A549 (cell line): ENCODE measurements at regions not wholly inside any gene's neighbourhood (a gene's known extent, or its start where the extent isn't known, plus 50 kb on each side); places are given as distances from the start of the nearest gene placed in this dataset.

ENCODE experiments used
- CHD4 ChIP-seq: fragments of 200-600 bp; sonication (generic); IDR thresholded peaks from 2 replicates; pipeline ENCODE4 v1.6.1; 2016; ENCODE audit warnings: antibody characterized with exemption, mild to moderate bottlenecking, borderline replicate concordance
- EP300 ChIP-seq, 2 experiments: fragments of >200 bp; sonication (Bioruptor Twin); formaldehyde crosslinking; IDR thresholded peaks; 2 replicates in 1 of 2; 3 replicates in 1 of 2; pipeline ENCODE4 v1.6.1; 2016 to 2017
- ESRRA ChIP-seq: fragments of 150-350 bp; IDR thresholded peaks from 2 replicates; pipeline ENCODE4 v1.6.1; 2014; ENCODE audit warnings: mild to moderate bottlenecking, low read length, borderline replicate concordance
- HDAC2 ChIP-seq: fragments of 200-600 bp; sonication (generic); IDR thresholded peaks from 2 replicates; pipeline ENCODE4 v1.6.1; 2016
- JUN ChIP-seq, 2 experiments: fragments of >200 bp; sonication (Bioruptor Twin); formaldehyde crosslinking; IDR thresholded peaks; 2 replicates in 1 of 2; 3 replicates in 1 of 2; pipeline ENCODE4 v1.6.1; 2016 to 2017
- NR3C1 ChIP-seq: fragments of >200 bp; sonication (Bioruptor Twin); formaldehyde crosslinking; IDR thresholded peaks from 3 replicates; pipeline ENCODE4 v1.6.1; 2017
- POLR2A ChIP-seq: IDR thresholded peaks from 2 replicates; pipeline ENCODE4 v1.6.1; 2012; ENCODE audit warnings: mild to moderate bottlenecking, low read length
- RAD21 ChIP-seq, 2 experiments: fragments of >200 bp in 1 of 2; sonication (Bioruptor Twin) in 1 of 2; formaldehyde crosslinking in 1 of 2; IDR thresholded peaks in 1 of 2; conservative IDR thresholded peaks in 1 of 2; 2 replicates in 1 of 2; 3 replicates in 1 of 2; pipeline ENCODE4 v1.6.1; 2012 to 2018; ENCODE audit warnings: inconsistent platforms in 1 of 2
- RCOR1 ChIP-seq: fragments of 150-350 bp; IDR thresholded peaks from 2 replicates; pipeline ENCODE4 v1.6.1; 2014; ENCODE audit warnings: antibody characterized with exemption, low read length, low read depth
- RNF2 ChIP-seq: fragments of 200-600 bp; sonication (generic); IDR thresholded peaks from 2 replicates; pipeline ENCODE4 v1.6.1; 2016; ENCODE audit warnings: low read depth, mild to moderate bottlenecking, antibody characterized with exemption, moderate library complexity, borderline replicate concordance
- ZC3H11A ChIP-seq: fragments of 450-650 bp; IDR thresholded peaks from 2 replicates; pipeline ENCODE4 v1.6.1; 2014; ENCODE audit warnings: antibody characterized with exemption, mild to moderate bottlenecking
- TF ChIP-seq, protein P1 (sequence below): fragments of 250-450 bp; sonication (Bioruptor Pico); IDR thresholded peaks from 2 replicates; pipeline ENCODE4 v1.5.0; 2020; ENCODE audit warnings: low read depth, mild to moderate bottlenecking, moderate library complexity
- TF ChIP-seq, protein P2 (sequence below): fragments of 450-650 bp; IDR thresholded peaks from 2 replicates; pipeline ENCODE4 v1.6.1; 2014; ENCODE audit warnings: antibody characterized with exemption

DNA sequence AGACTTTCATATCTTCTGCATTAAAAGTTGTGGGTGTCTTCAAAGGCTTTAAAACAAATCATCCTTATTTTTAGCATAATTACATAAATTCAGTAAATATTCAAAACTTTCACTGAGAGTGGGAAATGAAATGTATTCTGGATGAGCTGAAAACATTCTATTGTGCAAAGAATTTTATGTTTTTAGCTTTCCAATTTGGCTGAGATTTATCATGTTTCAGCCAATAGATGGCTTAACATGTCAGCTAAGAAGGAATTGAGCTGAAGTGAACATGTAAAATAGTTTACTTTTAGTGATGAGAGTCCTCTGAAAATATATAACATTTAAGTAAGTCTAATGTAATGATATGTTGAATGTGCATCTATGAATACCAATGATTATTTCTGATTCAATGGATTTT is 213.5 kb upstream of the GIMD1 start:
- TF ChIP-seq JUN (IDR thresholded peaks at IDR 0.05) (no peak), EP300 (IDR thresholded peaks at IDR 0.05) (no peak), POLR2A (no peak), RAD21 (conservative IDR thresholded peaks at IDR 0.05 in 1 of 2, IDR thresholded peaks at IDR 0.05 in 1 of 2) (no peak), ESRRA (no peak), HDAC2 (no peak), CHD4 (no peak), ZC3H11A (no peak), RNF2 (no peak), RCOR1 (no peak), NR3C1 (no peak)
- TF ChIP-seq, protein P1, sequence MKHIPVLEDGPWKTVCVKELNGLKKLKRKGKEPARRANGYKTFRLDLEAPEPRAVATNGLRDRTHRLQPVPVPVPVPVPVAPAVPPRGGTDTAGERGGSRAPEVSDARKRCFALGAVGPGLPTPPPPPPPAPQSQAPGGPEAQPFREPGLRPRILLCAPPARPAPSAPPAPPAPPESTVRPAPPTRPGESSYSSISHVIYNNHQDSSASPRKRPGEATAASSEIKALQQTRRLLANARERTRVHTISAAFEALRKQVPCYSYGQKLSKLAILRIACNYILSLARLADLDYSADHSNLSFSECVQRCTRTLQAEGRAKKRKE (CRISPR knock-in tag) = no peak
- TF ChIP-seq, protein P2, sequence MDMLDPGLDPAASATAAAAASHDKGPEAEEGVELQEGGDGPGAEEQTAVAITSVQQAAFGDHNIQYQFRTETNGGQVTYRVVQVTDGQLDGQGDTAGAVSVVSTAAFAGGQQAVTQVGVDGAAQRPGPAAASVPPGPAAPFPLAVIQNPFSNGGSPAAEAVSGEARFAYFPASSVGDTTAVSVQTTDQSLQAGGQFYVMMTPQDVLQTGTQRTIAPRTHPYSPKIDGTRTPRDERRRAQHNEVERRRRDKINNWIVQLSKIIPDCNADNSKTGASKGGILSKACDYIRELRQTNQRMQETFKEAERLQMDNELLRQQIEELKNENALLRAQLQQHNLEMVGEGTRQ = no peak
